ENCODE measurements at regions not wholly inside any gene's neighbourhood (a gene's known extent, or its start where the extent isn't known, plus 50 kb on each side); places are given as distances from the start of the nearest gene placed in this dataset.

DNA sequence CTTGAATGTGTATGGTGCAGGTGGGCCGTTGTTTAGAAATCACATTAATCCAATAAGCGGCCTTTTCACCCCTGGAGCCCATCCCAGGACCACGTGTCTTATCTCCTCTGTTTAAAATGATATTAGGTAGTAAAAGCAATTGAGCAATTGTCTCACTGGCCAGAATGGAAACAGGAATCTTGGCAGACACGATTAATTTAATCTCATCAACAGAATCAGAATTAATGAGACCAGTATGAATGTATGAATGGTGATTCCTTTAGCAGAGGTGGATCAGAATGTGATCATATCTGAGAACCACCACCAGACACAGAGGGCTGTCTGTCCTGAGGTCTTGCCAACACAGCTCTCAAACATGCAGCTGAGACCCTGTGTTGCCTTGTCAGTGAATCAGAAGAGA, 1591.4 kb downstream of the REEP3 start:
- no peak for TF ChIP-seq NFE2L2 (IDR thresholded peaks at IDR 0.05; ENCODE audit: low read length)
- no peak for TF ChIP-seq RNF219 (CRISPR knock-in tag; IDR thresholded peaks at IDR 0.05)
- no peak for TF ChIP-seq ZNF503 (CRISPR knock-in tag; IDR thresholded peaks at IDR 0.05)

Data from HepG2 (cell line).